GM12891 (cell line): ENCODE measurements at regions not wholly inside any gene's neighbourhood (a gene's known extent, or its start where the extent isn't known, plus 50 kb on each side); places are given as distances from the start of the nearest gene placed in this dataset.

Experiments
- POLR2A ChIP-seq: IDR thresholded peaks from 2 replicates; pipeline ENCODE4 v1.6.1; 2011; ENCODE audit warnings: low read depth, low read length, control low read depth
- POLR2AphosphoS5 ChIP-seq: IDR thresholded peaks from 2 replicates; pipeline ENCODE4 v1.6.1; 2011; ENCODE audit warnings: low read depth, low read length, control low read depth
- POU2F2 ChIP-seq: IDR thresholded peaks from 2 replicates; pipeline ENCODE4 v1.6.1; 2011; ENCODE audit warnings: low read depth, mild to moderate bottlenecking, control low read depth, low read length, moderate library complexity
- SPI1 ChIP-seq: IDR thresholded peaks from 2 replicates; pipeline ENCODE4 v1.6.1; 2011; ENCODE audit warnings: low read depth, low read length, control low read depth
- TAF1 ChIP-seq: IDR thresholded peaks from 2 replicates; pipeline ENCODE4 v1.6.1; 2011; ENCODE audit warnings: low read depth, low read length, control low read depth

GRCh38 chr7:9226500-9226899, 793.1 kb downstream of the NXPH1 start:
- TF ChIP-seq POLR2AphosphoS5, result no peak
- TF ChIP-seq SPI1, result no peak
- no peak for TF ChIP-seq POLR2A
- no peak for TF ChIP-seq TAF1
- TF ChIP-seq POU2F2, result no peak
